HG03196 (cell line): ENCODE measurements at regions not wholly inside any gene's neighbourhood (a gene's known extent, or its start where the extent isn't known, plus 50 kb on each side); places are given as distances from the start of the nearest gene placed in this dataset.
A peak's percentile ranks its signal among the peaks of the same experiment; 100 is the strongest.

Experiments used
- ATAC-seq: cut with Tn5 transposase; IDR thresholded peaks from one replicate; pipeline ENCODE4 v1.9.1; 2021; ENCODE audit not compliant: unreplicated experiment

DNA sequence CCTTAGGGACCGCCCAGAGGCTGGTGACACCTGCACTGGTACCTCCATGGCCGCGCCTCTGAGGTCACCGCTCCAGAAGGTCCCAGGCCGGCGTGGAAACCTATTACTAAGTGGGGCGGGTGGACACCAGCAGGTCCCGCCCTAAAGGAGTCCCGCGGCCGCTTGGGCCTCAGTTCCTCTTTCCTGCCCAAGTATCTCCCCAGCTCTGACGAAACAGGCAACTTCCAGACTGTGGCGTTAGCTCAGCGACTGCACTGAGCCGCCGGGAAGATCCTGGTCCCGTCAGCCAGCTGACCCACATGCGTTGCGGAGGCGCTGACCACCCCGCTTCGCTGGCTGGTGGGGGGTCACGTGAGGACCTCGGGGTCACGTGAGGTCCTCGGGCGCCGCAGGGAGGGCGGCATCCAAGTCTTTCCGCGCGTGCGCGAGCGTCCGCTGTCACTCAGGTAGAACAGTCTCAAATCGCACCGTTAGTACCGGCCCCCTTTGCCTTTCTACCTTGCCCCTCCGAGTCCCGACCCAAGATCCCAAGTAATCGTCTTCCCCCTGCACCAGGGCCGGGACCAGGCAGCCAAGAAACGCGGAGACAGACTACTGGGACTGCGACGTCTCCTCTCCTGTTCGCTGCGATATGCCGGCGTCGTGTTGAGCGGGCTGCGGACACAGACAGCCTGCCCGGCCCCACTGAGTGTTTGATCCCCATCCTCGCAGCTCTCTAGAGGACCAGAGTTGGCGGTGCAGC is 53.7 kb upstream of the KDM4C start:
- peak; percentile 88 for ATAC-seq

DNA sequence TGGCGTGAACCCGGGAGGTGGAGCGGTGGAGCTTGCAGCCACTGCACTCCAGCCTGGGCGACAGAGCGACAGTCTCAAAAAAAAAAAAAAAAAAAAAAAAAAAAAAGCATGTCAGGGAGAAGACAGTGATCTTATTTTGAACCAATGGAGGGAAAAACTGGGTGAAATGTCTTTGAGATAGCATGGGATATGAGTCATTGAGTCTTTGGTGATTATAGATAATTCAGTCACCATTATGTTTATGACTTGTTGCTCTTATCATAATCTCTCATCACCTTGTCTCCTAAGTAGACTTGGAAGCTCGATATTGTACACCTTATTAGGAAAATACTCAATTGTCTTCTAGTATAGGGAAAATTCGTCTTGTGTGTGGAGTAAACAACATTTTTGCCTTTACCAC is 55.1 kb upstream of the KDM4C start:
- no peak for ATAC-seq

DNA sequence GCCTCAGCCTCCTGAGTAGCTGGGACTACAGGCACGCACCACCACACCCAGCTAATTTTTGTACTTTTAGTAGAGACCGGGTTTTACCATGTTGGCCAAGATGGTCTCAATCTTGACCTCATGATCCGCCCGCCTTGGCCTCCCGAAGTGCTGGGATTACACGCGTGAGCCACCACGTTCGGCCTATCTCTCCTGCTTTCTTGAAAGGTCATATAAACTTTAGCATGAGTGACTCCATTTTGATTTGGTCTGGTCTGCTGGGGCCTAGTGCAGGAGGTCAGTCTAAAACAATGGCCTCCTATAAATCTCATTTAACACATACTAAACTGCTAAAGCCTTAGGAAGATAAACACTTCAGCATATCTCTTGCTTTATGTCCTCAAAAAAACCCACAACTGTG is 50.6 kb upstream of the GLDC start:
- ATAC-seq: no peak

DNA sequence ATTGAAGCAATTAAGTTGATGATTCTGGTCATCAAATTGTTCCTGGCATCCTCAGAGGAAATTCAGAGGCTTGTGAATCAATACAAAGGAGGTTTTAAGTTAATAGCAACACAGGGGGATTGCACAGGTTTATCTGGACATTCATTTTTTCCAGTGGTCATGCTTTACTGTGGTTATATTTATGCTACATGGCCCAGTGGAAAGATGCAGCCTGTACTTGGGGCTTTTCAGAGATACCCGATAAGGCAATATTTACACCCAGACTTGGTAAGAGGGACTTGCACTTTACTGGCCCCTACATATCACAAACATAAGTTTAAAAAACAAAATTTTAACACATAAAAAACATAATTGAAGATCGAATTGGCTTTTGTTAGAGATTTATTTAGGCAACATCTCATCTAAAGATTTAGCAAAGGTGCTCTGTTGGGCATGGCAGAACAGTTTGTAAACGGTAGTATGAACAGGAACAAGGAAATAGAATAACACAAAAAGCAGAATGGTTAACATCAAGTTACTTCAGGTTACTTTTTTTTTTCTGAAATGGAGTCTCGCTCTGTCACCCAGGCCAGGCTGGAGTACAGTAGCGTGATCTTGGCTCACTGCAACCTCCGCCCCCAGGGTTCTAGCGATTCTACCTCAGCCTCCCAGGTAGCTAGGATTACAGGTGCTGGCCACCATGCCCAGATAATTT is 49.7 kb upstream of the GLDC start:
- no peak for ATAC-seq
